ENCODE measurements at regions not wholly inside any gene's neighbourhood (a gene's known extent, or its start where the extent isn't known, plus 50 kb on each side); places are given as distances from the start of the nearest gene placed in this dataset.
"Not testable (repeated sequence)": the region's sequence is repeated elsewhere in the genome, so short reads cannot be mapped to it uniquely, and the experiment has no call there.

DNA sequence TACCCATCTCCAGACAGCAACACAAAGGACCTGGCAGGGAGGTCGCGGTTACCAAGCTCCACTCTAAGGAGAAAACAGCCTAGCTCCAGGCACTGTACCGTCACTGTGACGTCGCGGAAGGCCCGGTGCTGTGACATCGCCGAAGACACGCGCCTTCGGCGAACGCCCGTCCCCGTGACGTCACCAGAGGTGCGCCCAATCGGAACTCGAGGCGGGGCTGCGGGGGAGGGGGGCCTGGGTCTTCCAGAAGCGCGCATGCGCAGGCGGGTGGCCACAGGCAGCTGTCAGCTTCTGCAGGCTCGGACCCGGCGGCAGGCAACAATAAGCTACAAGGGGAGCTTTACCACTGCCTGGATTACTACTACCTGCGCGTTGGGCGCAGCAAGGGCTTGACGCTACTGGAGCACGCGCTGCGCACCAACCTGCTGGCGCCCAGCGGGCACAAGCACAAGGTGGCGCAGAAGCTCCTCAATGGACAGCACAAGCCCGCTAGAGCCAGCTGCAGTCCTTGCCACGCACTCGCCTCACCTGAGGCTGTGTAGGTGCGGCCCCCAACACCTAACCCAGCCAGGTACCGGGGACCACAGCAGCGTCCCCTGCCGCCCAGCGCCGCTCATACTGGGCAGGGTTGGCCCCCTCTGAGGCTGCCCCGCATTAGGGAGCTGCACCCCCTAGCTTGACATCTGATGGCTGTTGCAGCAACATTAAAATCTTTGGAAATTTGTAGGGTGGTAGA lies 208.4 kb downstream of the TPST1 start:
- DNase-seq = peak; percentile 88

DNA sequence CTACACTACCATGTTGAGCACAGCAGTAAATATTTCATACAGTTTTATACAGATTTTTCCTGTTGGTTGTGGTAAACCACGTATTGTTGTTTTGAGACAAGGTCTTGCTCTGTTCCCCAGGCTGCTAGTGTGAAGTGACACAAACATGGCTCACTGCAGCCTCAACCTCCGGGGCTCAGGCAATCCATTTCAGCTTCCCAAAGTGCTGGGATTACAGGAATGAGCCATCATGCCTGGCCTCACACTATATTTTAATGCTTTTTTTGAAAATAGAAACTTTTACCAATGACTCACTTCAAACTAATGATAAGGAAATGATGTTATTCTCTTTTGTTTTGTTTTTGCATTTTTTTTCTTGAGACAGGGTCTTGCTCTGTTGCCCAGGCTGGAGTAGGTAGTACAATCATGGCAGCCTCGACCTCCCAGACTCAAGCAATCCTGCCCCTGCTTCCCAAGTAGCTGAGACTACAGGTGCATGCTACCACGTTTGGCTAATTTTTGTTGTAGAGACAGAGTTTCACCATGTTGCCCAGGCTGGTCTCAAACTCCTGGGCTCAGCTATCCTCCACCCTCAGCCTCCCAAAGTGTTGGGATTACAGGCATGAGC lies 210.6 kb downstream of the TPST1 start:
- DNase-seq = no peak

DNA sequence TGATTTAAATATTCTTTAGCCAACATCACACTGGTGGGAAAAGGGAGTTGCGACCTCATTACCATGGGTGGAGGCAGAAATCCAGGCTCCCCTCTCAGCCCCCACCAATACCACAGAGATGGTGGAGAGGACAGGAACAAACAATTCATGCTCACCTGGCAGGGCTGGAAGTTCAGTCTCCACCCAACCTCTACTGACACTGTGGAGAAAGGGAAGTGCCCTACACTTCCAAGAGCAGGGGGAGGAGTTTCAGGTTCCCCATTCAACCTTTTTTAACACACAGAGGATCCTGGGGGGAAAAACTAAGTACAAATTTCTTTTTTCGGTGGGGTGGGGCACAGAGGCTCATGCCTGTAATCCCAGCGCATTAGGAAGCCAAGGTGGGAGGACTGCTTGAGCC lies 210.1 kb upstream of the KCTD7 start:
- no peak for DNase-seq

DNA sequence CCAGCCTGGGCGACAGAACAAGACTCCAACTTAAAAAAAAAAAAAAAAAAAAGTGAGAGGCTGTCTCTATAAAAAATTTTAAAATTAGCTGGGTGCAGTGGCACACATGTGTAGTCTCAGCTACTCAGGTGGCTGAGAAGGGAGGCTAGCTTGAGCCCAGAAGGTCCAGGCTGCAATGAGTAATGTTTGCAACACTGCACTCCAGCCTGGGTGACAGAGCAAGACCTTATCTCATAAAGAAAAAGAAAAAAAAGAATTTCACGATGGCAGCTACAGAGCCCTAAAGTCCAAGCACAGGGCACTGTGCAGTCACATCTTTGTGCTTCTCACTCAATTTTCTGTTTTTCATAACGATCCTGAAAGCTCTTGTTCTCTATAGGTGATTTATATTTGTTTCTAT lies 209.5 kb upstream of the KCTD7 start:
- DNase-seq = no peak

DNA sequence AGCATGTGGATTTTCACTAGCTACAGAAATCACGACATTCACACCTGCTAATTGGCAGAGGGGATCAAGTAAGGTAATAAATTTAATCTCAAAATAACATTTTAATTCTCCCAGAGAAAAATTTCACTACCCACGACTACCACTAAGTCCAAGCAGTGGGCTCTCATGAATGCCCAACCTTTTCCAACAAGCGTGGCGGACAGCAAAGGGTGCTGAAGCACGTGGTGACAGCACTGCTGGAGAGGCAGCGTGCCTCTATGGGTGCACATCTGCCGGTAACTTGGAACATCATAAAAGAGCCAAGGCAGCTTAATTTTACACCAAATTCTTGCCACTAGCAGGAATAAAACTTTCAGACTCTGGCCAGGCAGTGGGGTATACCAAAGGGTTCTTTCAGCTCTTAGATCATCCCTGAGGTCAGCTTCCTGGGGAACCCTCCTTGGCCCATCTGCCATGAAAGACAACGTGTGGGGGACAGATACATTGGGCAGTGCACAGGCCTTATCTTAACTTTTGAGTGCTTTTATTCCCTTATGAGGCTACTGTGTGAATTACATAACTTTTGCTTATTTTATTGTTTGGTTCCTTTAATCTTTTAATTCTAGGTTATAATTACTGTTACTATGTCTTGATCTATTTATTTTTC lies 206.7 kb upstream of the KCTD7 start:
- no peak for DNase-seq

DNA sequence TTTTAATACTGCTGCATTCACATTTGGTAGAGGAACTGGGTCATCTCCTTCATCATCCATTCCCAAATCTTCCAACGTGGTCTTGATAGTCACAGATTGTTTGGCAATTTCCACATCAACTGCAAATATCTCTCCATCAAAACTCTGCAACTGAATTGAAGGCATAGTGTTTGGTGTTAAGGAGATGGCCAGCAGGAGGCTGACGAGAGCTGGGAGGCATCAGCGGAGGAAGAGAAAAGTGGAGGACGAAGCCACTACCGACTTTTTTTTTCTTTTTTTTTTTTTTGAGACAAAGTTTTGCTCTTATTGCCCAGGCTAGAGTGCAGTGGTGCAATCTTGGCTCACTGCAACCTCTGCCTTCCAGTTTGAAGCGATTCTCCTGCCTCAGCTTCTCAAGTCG lies 205.0 kb upstream of the KCTD7 start:
- DNase-seq = no peak

DNA sequence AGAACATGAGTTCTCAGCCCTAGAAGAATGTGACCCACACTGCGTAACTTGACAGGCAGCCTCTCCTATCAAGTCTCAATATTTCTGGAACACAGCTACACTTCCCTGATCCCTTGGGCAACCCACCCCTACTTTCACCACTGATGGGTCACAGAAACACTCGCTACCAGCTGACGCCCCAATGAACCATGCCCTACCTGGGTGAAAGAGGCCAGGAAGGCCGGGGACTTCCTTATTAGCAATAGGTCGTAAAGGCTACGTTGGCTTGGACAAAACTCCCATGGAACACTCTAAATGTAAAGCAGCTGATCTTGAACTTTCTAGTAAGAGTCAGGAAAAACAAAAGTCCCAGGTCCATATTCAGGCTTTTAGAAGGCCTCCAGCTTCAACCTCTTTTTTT lies 202.3 kb upstream of the KCTD7 start:
- DNase-seq = no peak

DNA sequence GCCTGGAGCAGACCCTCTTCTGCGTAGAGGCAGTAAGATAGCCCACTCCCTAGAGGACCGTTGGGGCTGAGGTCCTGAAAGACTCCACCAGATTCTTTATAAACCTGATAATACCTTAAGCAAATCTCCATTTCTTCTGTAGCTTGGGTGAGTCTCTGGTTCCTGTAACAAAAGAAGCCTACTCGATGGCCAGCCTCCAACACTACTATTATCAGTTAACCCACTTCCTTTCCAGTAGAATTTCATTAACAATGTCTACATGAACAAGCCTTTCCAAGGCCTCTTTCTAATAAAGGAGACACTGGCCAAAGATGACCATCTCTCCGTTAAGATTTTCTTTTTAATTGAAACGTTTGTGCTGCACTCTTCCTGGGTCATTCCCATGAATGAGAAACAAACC lies 201.7 kb upstream of the KCTD7 start:
- DNase-seq = no peak

DNA sequence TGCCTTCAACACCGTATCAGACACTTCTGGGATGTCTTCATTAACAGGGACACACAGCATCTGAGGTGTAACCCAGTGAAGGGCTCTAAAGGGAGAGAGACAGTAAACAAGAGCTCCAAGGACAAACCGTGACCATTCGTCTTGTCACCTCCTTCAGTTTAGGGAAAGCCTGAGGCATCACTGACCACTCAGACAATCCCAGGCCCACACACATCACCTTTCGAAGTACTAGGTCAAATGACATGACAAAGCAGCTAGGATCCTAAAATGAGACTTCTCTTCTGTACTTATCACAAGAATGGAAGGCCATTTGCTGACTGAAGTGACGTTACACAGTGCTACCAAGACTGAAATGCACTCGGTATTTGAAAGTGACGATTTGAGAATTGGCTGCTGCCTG lies 200.7 kb upstream of the KCTD7 start:
- no peak for DNase-seq

DNA sequence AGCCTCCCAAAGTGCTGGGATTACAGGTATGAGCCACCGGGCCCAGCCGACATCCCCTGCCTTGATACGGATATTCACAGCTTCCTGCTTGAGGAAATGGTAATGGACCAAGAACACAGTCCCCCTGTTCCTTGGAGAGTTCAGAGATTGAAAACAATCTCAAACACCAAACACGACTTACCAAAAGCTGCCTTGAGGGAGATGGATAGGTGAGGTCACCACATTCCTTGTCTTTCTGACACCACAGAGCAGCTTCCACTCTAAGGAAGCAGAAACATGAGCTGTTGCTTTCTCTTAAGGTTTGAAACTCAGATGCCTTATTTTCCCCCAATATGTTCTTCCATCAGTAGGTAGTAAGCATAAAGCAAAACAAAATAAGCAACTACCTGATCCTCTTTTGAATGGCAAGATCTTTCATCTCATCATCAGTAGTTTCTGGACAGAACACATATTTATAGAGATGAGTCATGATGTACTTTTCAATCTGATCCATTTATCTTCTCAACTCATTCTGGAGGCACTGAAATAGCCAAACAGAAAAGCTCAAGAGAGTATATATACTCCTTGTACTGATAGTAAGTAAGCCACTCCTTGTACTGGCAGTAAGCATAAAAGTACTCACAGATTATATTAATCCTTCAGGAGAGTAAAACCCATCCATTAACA lies 199.1 kb upstream of the KCTD7 start:
- no peak for DNase-seq

DNA sequence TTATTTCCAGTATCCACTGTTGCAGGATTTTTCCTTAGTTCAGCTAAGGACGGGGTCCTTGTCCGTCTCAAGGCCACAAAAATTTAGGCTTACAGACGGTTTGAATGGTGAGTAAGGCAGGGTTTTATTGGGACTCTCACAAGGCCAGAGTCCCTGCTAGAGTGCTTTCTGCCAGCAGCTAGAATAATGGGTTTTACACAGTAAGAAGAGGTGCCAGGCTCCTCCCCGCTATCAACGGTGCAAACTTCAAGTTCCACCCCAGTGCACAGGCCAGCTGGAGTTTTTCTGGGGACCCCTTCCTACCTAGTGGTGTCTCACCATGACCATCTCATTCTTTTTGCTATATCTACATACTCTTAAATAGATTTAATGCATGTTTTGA lies 198.5 kb upstream of the KCTD7 start:
- no peak for DNase-seq

DNA sequence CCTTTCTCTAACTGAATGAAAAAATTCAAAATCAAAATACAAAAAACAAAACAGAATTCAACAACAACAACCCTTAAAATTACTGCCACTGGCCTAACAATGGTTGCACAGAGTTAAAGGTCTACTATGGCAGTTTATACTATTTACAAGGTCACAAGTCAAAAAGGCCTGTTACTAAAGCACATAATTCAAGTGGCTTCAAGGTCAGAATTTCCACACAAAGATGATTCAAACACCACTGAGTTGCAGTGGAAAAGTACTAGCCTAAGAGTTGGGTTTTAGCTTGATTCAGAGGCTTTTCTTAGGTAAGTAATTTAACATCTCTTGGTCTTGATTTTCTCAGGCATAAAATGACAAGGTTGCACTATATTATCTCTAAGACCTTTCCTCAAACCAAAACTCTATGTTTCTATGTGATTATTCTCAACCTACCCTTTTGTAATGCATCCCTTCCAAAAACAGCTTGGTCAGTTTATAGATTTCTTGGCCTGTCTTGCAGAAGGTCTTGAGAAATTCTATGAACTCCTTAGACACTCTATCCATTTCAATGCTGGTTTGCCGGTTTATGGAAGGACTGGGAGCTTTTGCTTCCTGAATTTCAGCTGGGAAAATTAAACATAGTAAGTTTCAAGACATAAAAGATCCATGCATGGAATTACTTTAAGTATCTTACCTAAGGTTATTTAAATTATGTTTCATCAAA lies 189.8 kb upstream of the KCTD7 start:
- DNase-seq = not testable (repeated sequence)

DNA sequence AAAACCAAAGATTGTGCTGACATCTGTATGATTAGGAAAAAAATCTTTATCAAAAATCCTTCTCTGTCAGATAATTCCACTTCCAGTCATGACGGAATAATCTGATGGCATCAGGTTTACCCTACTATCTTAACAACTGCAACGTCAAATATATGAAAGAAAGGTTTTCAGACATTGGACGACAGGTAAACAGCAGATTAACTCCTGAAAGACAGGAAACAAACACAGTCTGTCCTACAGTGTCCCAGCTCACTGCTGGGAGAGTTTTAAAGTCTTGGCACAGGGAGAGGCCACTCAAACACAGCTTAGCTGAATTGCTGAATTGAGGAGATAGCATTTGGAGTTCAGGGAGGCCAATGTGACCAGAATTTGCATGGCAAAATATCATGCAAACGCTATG lies 186.3 kb upstream of the KCTD7 start:
- no peak for DNase-seq

DNA sequence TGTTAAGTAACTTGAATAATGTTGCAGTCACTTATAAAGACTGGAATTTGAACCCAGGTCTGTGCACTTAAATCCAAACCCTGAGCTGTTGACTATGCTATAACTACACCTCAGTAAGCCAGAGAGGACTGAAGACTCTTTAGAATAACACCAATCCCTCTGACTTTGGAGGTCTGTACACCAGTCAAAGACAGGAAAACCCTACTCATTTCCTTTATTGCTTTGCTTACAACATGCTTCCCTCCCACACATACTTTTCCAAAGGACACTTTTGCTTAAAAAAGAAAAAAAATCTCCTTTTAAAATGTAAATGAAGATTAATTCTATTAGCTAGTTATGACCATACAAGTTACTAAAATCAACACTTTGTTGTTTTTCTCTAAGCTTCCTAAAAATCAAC lies 184.7 kb upstream of the KCTD7 start:
- DNase-seq = no peak

DNA sequence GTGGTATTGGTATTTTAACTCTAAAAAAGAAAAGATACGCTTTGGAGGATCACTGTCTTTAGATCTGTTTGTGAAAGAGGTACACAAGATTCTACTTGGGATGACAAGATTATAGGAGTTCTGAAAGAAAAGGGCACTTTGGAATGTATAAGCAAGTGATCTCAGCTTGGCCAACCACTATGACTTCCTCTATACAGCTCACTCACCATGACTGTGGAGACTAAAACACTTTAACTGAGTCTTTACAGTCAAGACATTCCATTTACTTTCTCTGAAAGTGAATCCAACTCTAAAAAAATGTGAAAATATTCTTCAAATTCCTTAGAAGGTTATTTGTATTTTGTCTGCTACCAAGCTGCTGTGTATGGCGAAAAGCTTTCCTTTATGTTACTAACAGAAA lies 181.7 kb upstream of the KCTD7 start:
- DNase-seq = not testable (repeated sequence)

DNA sequence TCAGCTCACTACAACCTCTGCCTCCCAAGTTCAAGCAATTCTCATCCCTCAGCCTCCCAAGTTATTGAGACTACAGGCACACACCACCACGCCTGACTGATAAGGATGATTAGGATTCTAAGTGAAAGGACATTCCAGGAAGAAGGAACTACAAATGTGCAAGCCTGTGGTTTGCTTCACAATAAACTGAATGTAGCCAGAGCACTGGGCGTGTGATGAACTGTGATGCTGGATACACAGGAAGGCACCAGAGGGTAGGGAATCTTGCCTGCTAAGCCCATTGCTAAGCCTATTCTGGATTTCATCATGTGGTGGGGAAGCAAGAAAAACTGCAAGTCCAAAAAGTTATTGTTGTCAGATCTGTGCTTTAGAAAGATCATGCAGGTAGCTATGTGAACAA lies 177.9 kb upstream of the KCTD7 start:
- not testable (repeated sequence) for DNase-seq

DNA sequence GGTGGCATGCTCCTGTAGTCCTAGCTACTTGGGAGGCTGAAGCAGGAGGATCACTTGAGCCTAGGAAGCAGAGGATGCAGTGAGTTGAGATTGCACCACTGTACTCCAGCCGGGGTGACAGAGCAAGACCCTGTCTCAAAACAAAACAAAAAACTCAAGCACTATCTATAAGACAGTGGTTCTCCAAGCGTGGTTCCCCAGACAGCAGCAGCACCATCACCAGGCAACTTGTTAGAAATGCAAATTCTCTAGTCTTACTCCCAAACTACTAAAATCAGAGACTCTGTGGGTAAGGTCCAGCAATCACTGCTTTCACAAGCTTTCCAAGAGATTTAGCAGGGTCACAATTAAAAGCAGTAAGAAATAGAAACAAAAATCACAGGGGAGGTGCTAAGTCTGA lies 177.0 kb upstream of the KCTD7 start:
- not testable (repeated sequence) for DNase-seq

DNA sequence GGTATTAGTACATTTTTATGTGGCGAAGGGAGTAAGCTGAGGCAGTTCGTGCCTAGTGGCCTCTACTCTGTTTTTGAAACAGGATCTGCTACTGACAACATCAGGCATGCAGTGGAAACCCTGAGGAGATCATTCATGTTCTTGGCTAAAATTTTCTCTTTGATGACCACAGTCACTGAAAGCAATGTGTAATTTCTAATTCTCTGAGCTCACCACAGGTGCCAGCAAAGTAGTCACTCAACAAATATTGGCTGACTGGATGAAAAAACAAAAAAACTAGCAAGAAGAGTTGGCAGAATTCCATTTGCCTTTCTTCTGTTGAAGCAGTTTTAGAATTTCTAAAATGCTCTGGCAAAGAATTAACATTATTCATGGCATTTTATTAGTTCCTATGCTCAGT lies 176.5 kb upstream of the KCTD7 start:
- DNase-seq = no peak

DNA sequence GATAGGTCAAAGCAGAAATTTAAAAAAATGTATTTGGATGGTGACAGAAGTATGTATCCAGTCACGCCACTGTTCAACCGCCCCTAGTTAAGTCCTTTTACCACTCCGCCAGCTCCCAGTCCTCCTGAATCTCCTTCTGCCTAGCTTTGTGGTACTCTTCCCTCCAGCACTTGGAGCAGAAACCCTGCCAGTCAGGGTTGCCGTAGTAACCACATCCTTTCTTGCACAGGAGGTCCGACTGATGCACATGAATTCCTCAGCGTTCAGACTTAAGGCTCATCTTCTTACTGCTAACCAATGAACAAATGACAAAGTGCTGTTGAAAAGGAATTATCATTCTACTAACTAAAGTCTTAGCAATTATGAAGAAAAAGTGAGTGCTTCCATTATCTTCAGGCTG lies 175.3 kb upstream of the KCTD7 start:
- DNase-seq = no peak

DNA sequence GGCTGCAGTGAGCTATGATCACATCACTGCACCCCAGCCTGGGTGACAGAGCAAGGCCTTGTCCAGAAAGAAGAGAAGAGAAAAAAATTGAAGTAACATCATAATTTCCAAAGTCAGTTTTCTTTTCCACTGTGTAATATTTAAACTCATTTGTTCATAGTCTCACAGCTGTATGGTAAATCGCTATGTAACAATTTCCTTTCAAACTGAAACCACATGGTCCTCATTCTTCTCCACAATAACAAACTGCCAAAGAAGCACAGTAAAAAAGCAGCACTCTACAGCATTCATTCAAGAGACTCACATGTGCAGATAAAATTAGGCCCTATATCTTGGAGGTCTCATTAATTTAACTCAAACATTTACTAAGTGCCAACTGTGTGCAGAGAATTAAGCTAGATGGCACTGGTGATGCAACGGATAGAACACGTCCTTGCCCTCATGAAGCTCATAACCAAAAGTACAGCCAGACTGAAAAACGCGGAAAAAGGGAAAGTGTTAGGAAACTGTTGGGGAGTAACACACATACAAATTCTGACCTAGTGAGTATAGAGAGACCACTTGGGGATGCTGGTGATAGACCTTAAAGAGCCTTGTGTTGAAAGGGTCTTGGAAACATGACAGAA lies 174.0 kb upstream of the KCTD7 start:
- DNase-seq = no peak

DNA sequence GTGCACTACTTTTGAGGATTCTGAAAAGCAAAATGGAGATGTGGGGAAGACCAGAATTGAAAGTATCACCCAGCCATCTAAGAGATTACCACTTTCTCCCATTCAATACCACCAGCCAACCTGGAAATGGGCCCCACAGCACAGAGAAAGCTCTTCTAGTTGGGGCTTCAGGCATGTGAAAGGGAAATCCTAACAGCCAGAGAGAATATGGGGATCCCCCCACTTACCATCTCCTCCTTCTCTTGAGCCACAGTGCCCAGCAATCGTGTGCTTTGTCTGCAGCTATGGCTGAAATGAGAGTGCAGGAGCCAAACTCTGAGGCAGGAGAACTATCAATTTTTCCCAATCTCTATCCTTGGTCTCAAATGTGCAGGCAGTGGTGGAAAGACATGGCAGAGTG lies 173.2 kb upstream of the KCTD7 start:
- DNase-seq = not testable (repeated sequence)

DNA sequence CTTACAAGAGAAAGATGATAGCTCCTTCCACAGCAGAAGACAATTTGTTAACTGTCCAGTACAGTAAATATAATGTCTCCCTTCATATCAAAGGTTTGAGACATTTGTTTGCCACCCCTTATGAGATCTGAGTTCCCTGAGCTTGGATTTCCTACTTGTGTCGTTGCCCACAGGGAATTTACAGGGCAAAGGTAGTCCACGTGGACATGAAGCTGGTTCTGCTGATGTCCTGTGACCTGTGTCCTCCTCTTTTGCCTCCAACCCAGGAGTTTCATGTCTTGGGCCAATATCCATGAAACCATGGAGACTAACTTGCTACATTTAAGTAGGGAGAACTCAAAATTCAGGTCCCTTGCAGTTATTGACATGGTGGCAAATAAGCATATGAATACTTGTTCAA lies 172.2 kb upstream of the KCTD7 start:
- not testable (repeated sequence) for DNase-seq

DNA sequence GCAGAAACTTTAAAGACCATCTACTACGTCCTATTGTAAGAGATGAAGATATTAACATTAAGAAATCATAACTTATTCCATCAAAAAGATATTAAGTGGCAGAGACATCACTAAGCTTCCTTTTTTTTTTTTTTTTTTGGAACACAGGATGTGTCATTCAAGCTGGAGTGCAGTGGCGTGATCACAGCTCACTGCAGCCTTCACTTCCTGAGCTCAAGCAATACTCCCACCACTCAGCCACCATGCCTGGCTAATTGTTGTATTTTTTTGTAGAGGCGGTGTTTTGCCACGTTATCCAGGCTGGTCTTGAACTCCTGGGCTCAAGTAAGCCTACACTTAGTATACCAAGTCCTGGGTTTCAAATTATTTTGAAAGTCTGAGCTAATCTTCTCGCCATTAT lies 169.7 kb upstream of the KCTD7 start:
- not testable (repeated sequence) for DNase-seq
